GM23248 (cell line): ENCODE measurements at regions not wholly inside any gene's neighbourhood (a gene's known extent, or its start where the extent isn't known, plus 50 kb on each side); places are given as distances from the start of the nearest gene placed in this dataset.

ENCODE experiments used
- DNase-seq: peaks from one replicate; pipeline ENCODE4 v3.0.0-alpha.2; 2015
- H2AFZ ChIP-seq: fragments of 200-600 bp; sonication (generic); 2 replicates; pipeline ENCODE4 v1.6.1; 2016; ENCODE audit warnings: antibody characterized with exemption
- H3F3A ChIP-seq: fragments of 200-600 bp; sonication (generic); 2 replicates; pipeline ENCODE4 v1.6.1; 2016; ENCODE audit warnings: mild to moderate bottlenecking, antibody characterized with exemption, mixed run types; ENCODE audit not compliant: insufficient read depth
- H3K27ac ChIP-seq: fragments of 200-600 bp; sonication (generic); 2 replicates; pipeline ENCODE4 v1.5.1; 2016; ENCODE audit warnings: mild to moderate bottlenecking
- H3K27me3 ChIP-seq: fragments of 200-600 bp; sonication (generic); replicated peaks from 2 replicates; pipeline ENCODE4 v1.6.1; 2016; ENCODE audit warnings: mild to moderate bottlenecking; ENCODE audit not compliant: insufficient read depth
- H3K36me3 ChIP-seq: fragments of 200-600 bp; sonication (generic); 2 replicates; pipeline ENCODE4 v1.6.1; 2016; ENCODE audit warnings: low read depth, mild to moderate bottlenecking
- H3K4me1 ChIP-seq: fragments of 200-600 bp; sonication (generic); 2 replicates; pipeline ENCODE4 v1.6.1; 2016; ENCODE audit warnings: mild to moderate bottlenecking; ENCODE audit not compliant: insufficient read depth
- H3K4me2 ChIP-seq: fragments of 200-600 bp; sonication (generic); one replicate; pipeline ENCODE4 v1.6.1; 2016; ENCODE audit warnings: mild to moderate bottlenecking; ENCODE audit not compliant: unreplicated experiment
- H3K4me3 ChIP-seq: fragments of 200-600 bp; sonication (generic); 2 replicates; pipeline ENCODE4 v1.5.1; 2016; ENCODE audit warnings: mild to moderate bottlenecking
- H3K79me2 ChIP-seq: fragments of 200-600 bp; sonication (generic); 2 replicates; pipeline ENCODE4 v1.6.1; 2016; ENCODE audit warnings: mild to moderate bottlenecking; ENCODE audit not compliant: insufficient read depth
- H3K9ac ChIP-seq: fragments of 200-600 bp; sonication (generic); 2 replicates; pipeline ENCODE4 v1.6.1; 2016; ENCODE audit warnings: mild to moderate bottlenecking
- H3K9me2 ChIP-seq: fragments of 200-600 bp; sonication (generic); 2 replicates; pipeline ENCODE4 v1.6.1; 2016; ENCODE audit warnings: mixed run types, mild to moderate bottlenecking, moderate library complexity; ENCODE audit not compliant: insufficient read depth
- H3K9me3 ChIP-seq: fragments of 200-600 bp; sonication (generic); one replicate; pipeline ENCODE4 v1.6.1; 2017; ENCODE audit warnings: low read depth
- H4K20me1 ChIP-seq: fragments of 200-600 bp; sonication (generic); 2 replicates; pipeline ENCODE4 v1.6.0; 2016; ENCODE audit not compliant: insufficient read depth
- EZH2 ChIP-seq: fragments of 200-600 bp; sonication (generic); IDR thresholded peaks from 2 replicates; pipeline ENCODE4 v1.6.1; 2018; ENCODE audit warnings: antibody characterized with exemption, mild to moderate bottlenecking; ENCODE audit not compliant: insufficient read depth, poor library complexity, severe bottlenecking
- EZH2phosphoT487 ChIP-seq: fragments of 200-600 bp; sonication (generic); IDR thresholded peaks from 2 replicates; pipeline ENCODE4 v1.6.1; 2018; ENCODE audit warnings: antibody characterized with exemption, moderate library complexity, mild to moderate bottlenecking, low read depth; ENCODE audit not compliant: insufficient read depth
- WGBS, 2 experiments: methylation state at CpG; one replicate each; pipeline ENCODE4 v1.1.6; 2015 to 2017; ENCODE audit warnings: low lambda C conversion rate in 2 of 2, low coverage in 1 of 2; ENCODE audit errors: missing lambda C conversion rate in 2 of 2; 5-methylcytosine and 5-hydroxymethylcytosine counted together
- in situ Hi-C: fragments of 300-500 bp; cut with MboI; formaldehyde crosslinking; loops from 2 replicates; pipeline ENCODE4 v1.15.0; 2020

DNA sequence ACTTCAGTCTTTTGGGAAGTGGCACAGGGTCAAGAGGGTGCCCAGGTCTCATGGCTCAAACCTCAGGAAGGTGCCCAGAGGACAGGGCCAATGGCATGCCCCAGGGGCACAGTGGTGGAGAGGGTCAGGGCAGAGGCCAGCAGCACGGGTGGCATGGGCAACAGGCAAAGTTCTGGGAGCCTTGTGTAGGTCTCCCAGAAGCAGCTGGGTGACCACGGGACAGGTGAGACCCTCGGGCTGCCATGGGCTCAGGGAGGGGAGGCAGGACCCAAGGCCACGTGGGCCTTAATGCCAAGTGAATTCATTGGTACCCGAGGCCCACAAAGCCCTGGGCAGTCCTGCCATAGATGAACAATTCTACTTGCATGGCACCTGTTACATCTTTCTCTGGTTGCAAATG, 72.4 kb upstream of the ADAMTS2 start:
- Histone ChIP-seq H4K20me1 (no peaks in the 10 kb centered on the region), H3K4me1 (no peaks in the 10 kb centered on the region), H3F3A (no peaks in the 10 kb centered on the region), H3K36me3 (no peaks in the 10 kb centered on the region), H3K27ac (no peak overlapping the region), H3K9me3 (no peaks in the 10 kb centered on the region), H3K79me2 (no peaks in the 10 kb centered on the region), H3K9ac (no peak overlapping the region), H3K4me2 (no peak overlapping the region), H2AFZ (no peak overlapping the region), H3K4me3 (no peak overlapping the region), H3K27me3 (no peaks in the 10 kb centered on the region), H3K9me2 (no peaks in the 10 kb centered on the region)
- WGBS, 2 experiments, result 31 to 32% methylated on average over 5 of the region's 5 CpGs
- DNase-seq, result no peak
- no peak for TF ChIP-seq EZH2
- TF ChIP-seq EZH2phosphoT487, result no peak
- in situ Hi-C loops, result no loop called here

DNA sequence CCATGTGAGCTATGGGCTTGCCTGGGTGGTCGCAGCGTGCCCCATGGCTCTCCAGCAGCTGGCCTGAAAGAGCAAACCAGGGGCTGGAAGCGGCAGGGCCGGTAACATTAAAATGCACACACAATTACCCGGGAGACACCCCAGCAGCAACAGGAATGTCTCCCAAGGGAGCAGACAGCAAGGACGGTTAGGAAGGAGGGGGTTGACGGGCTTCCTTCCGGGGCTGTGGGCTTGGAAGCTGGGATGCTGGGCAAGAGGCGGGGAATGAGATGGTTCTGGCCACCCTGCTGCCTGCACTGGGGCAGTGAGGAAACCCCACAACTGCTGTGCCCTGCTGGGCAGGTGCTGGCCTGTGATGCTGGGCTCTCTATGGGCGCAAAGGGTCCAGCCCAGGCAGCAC, 71.8 kb upstream of the ADAMTS2 start:
- TF ChIP-seq EZH2phosphoT487 (no peak), EZH2 (no peak)
- no peaks in the 10 kb centered on the region for H4K20me1 ChIP-seq
- H3F3A ChIP-seq, result no peaks in the 10 kb centered on the region
- H3K27ac ChIP-seq, result no peak overlapping the region
- DNase-seq, result no peak
- no peaks in the 10 kb centered on the region for H3K4me1 ChIP-seq
- H3K9me2 ChIP-seq, result no peaks in the 10 kb centered on the region
- in situ Hi-C loops, result no loop called here
- H2AFZ ChIP-seq, result no peak overlapping the region
- no peaks in the 10 kb centered on the region for H3K27me3 ChIP-seq
- no peaks in the 10 kb centered on the region for H3K79me2 ChIP-seq
- H3K4me2 ChIP-seq, result no peak overlapping the region
- H3K9me3 ChIP-seq, result no peaks in the 10 kb centered on the region
- H3K9ac ChIP-seq, result no peak overlapping the region
- 55 to 59% methylated on average over 10 of the region's 10 CpGs for WGBS, 2 experiments
- H3K4me3 ChIP-seq, result no peak overlapping the region
- H3K36me3 ChIP-seq, result no peaks in the 10 kb centered on the region

DNA sequence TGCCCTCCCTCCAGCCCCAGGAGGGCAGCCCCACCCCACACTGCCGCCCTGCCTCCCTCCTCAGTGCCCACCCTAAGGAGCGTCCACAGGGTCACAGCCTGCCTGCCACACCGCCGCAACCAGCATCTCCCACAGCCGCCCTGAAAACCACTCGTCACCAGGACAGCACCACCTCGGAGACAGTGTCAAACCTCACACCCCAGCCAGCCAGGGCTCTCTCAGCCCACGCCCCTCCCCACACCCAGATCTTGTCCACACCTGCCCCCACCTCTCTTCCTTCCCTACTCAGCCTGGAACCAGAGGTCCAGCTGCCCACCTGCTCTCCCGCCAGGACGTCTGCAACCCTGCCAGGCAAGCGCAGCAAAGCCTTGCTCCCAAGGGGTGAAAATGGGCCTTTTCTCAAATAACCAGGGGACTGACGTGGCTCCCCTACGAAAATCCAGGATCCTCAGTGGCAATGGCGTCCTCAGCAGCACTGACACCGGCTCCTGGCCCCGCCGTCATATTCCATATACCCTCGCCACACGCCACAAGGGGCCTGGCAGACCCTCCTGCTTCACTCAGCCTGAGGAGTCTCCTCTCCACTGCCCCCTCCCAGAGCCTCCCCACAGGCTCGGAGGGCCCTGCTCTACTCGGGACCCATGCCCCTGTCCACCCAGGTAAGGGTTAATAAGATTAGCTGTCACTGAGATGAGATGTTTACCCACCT, 71.0 kb upstream of the ADAMTS2 start:
- no peaks in the 10 kb centered on the region for H3K9me2 ChIP-seq
- H3K9me3 ChIP-seq, result no peaks in the 10 kb centered on the region
- no peaks in the 10 kb centered on the region for H4K20me1 ChIP-seq
- H3K79me2 ChIP-seq, result no peaks in the 10 kb centered on the region
- no peak overlapping the region for H2AFZ ChIP-seq
- no peaks in the 10 kb centered on the region for H3K27me3 ChIP-seq
- TF ChIP-seq EZH2phosphoT487, result no peak
- no peak for TF ChIP-seq EZH2
- in situ Hi-C loops, result no loop called here
- H3K4me2 ChIP-seq, result no peak overlapping the region
- WGBS, 2 experiments, result 62 to 67% methylated on average over 17 to 21 of the region's 21 CpGs
- no peaks in the 10 kb centered on the region for H3K36me3 ChIP-seq
- no peak overlapping the region for H3K4me3 ChIP-seq
- H3K9ac ChIP-seq, result no peak overlapping the region
- H3K27ac ChIP-seq, result no peak overlapping the region
- no peaks in the 10 kb centered on the region for H3K4me1 ChIP-seq
- DNase-seq, result no peak
- no peaks in the 10 kb centered on the region for H3F3A ChIP-seq

DNA sequence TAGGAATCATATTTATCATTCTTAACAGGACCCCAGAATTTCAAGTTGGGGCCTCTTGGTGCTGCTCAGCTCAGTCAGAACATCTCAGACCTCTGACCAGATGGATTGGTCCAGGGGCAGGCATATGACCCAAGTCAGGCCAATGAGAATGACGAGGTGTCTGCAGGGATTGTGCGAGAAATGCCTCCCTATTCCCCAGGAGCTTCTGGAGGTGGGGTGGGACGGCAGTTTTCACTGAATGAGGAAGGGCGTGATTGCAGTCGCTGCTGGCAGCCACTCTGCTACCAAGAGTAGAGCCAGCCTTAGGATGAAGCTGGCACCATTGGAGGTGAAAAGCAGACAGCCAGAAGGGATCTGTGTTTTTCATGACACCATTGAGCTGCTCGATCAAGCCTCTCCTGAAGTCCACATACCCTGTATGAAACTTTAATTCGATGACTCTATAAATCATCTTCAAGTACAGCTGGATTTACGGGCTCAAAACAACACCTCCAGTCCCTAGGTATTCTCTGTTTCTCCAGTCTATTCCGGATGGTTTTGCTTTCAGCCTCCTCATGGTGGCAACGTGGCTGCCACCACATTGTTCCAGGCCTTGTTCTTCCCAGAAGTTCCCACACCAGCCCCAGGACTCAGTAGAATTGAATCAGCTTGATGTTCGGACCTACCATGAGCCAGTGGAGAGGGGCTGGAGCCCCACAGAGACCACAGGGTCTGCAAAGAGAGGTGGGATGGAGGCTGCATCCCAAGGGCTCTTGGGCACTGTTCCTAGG, 70.2 kb upstream of the ADAMTS2 start:
- no peaks in the 10 kb centered on the region for H3K4me1 ChIP-seq
- 62 to 66% methylated on average over 11 of the region's 11 CpGs for WGBS, 2 experiments
- H4K20me1 ChIP-seq, result no peaks in the 10 kb centered on the region
- H3K79me2 ChIP-seq, result no peaks in the 10 kb centered on the region
- TF ChIP-seq EZH2 (no peak), EZH2phosphoT487 (no peak)
- H3F3A ChIP-seq, result no peaks in the 10 kb centered on the region
- no peak overlapping the region for H3K9ac ChIP-seq
- no peak overlapping the region for H2AFZ ChIP-seq
- no peak for DNase-seq
- in situ Hi-C loops, result no loop called here
- no peaks in the 10 kb centered on the region for H3K9me3 ChIP-seq
- no peak overlapping the region for H3K4me3 ChIP-seq
- H3K27me3 ChIP-seq, result no peaks in the 10 kb centered on the region
- no peak overlapping the region for H3K4me2 ChIP-seq
- H3K9me2 ChIP-seq, result no peaks in the 10 kb centered on the region
- H3K27ac ChIP-seq, result no peak overlapping the region
- H3K36me3 ChIP-seq, result no peaks in the 10 kb centered on the region
